K562 (cell line): ENCODE measurements at regions not wholly inside any gene's neighbourhood (a gene's known extent, or its start where the extent isn't known, plus 50 kb on each side); places are given as distances from the start of the nearest gene placed in this dataset.

Experiments
- ATF2 ChIP-seq: sonication (generic); formaldehyde crosslinking; IDR thresholded peaks from 2 replicates; pipeline ENCODE4 v1.8.1; 2022; ENCODE audit warnings: missing genetic modification reagents
- BRCA1 ChIP-seq, 2 experiments: fragments of 450-650 bp in 1 of 2; sonication (generic) in 1 of 2; formaldehyde crosslinking in 1 of 2; IDR thresholded peaks; 2 replicates each; pipeline versions ENCODE4 v1.5.0 to v1.6.1; 2017 to 2020; ENCODE audit warnings: mild to moderate bottlenecking in 1 of 2, missing genetic modification reagents in 1 of 2
- GABPB1 ChIP-seq: sonication (generic); formaldehyde crosslinking; IDR thresholded peaks from 2 replicates; pipeline ENCODE4 v1.8.0; 2022; ENCODE audit warnings: mild to moderate bottlenecking, missing genetic modification reagents
- KAT7 ChIP-seq: sonication (generic); formaldehyde crosslinking; IDR thresholded peaks from 2 replicates; pipeline ENCODE4 v1.8.0; 2022; ENCODE audit warnings: missing genetic modification reagents, mild to moderate bottlenecking, borderline replicate concordance
- MTA2 ChIP-seq: fragments of 450-650 bp; IDR thresholded peaks from 2 replicates; pipeline ENCODE4 v1.6.1; 2016; ENCODE audit warnings: low read depth
- NFYB ChIP-seq: IDR thresholded peaks from 2 replicates; pipeline ENCODE4 v1.6.1; 2011; ENCODE audit warnings: mild to moderate bottlenecking, moderate library complexity; ENCODE audit not compliant: insufficient read length; ENCODE audit errors: extremely low read depth
- TEAD1 ChIP-seq, 2 experiments: fragments of 450-650 bp in 1 of 2; sonication (generic) in 1 of 2; formaldehyde crosslinking; IDR thresholded peaks; 2 replicates each; pipeline versions ENCODE4 v1.4.0 to v1.8.0; 2020 to 2022; ENCODE audit warnings: mild to moderate bottlenecking in 2 of 2, missing genetic modification reagents in 1 of 2
- YY1 ChIP-seq, 3 experiments: IDR thresholded peaks; 2 replicates each; pipeline ENCODE4 v1.6.1; 2011; ENCODE audit warnings: low read length in 2 of 3, mild to moderate bottlenecking in 2 of 3, moderate library complexity in 2 of 3, borderline replicate concordance in 1 of 3, control low read depth in 1 of 3, low read depth in 1 of 3; ENCODE audit not compliant: insufficient read depth in 3 of 3, insufficient replicate concordance in 2 of 3, control insufficient read depth in 1 of 3, insufficient read length in 1 of 3; ENCODE audit errors: extremely low read depth in 1 of 3
- ZBTB7A ChIP-seq: IDR thresholded peaks from 2 replicates; pipeline ENCODE4 v1.6.1; 2011; ENCODE audit warnings: low read depth, mild to moderate bottlenecking, low read length, moderate library complexity, borderline replicate concordance; ENCODE audit not compliant: control insufficient read depth
- ZSCAN29 ChIP-seq: fragments of 450-650 bp; IDR thresholded peaks from 2 replicates; pipeline ENCODE4 v1.6.1; 2017
- TF ChIP-seq, protein P1 (sequence below), 2 experiments: fragments of 450-650 bp; formaldehyde crosslinking in 1 of 2; IDR thresholded peaks; 2 replicates each; pipeline versions ENCODE4 v1.4.0 to v1.6.1; 2014 to 2020; ENCODE audit warnings: mild to moderate bottlenecking in 2 of 2, borderline replicate concordance in 1 of 2, low read depth in 1 of 2
- TF ChIP-seq, protein P2 (sequence below): fragments of 250-450 bp; sonication (Bioruptor Pico); IDR thresholded peaks from 2 replicates; pipeline ENCODE4 v1.8.0; 2022; ENCODE audit warnings: inconsistent platforms
- TF ChIP-seq, protein P3 (sequence below): sonication (generic); formaldehyde crosslinking; IDR thresholded peaks from 2 replicates; pipeline ENCODE4 v1.5.0; 2020; ENCODE audit warnings: missing genetic modification reagents

DNA sequence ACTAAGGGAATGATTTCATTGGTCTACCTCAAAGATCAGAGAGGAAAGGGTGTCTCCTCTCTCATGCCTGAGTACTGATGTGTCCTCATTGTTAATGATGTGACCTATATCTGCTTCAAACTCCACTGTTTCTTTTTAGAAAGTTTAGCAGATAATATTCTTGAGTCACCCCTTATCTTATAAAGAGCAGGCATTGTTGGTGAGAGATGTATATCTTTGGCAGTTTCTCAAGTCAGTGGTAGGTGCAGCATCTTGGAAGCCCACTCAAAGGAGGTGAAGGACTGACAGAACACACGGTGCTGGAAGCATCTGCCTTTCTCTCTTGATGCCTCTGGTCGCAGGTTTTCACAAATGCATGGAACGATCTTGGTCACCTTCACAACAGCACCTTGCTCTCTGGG, 71.2 kb downstream of the ZNF518B start:
- TF ChIP-seq MTA2 (no peak), TEAD1 (CRISPR knock-in tag; IDR thresholded peaks at IDR 0.05) (no peak), BRCA1 (IDR thresholded peaks at IDR 0.05) (no peak), BRCA1 (CRISPR knock-in tag; IDR thresholded peaks at IDR 0.05) (no peak), GABPB1 (CRISPR knock-in tag) (no peak), NFYB (no peak), ATF2 (CRISPR knock-in tag) (no peak), ZBTB7A (no peak), KAT7 (no peak), ZSCAN29 (no peak), YY1 (IDR thresholded peaks at IDR 0.05; ENCODE audit: borderline replicate concordance in 1 of 3, control insufficient read depth in 1 of 3, extremely low read depth in 1 of 3, insufficient read depth in 3 of 3, insufficient read length in 1 of 3, insufficient replicate concordance in 2 of 3, low read depth in 1 of 3, low read length in 2 of 3) (no peak)
- TF ChIP-seq, protein P1, sequence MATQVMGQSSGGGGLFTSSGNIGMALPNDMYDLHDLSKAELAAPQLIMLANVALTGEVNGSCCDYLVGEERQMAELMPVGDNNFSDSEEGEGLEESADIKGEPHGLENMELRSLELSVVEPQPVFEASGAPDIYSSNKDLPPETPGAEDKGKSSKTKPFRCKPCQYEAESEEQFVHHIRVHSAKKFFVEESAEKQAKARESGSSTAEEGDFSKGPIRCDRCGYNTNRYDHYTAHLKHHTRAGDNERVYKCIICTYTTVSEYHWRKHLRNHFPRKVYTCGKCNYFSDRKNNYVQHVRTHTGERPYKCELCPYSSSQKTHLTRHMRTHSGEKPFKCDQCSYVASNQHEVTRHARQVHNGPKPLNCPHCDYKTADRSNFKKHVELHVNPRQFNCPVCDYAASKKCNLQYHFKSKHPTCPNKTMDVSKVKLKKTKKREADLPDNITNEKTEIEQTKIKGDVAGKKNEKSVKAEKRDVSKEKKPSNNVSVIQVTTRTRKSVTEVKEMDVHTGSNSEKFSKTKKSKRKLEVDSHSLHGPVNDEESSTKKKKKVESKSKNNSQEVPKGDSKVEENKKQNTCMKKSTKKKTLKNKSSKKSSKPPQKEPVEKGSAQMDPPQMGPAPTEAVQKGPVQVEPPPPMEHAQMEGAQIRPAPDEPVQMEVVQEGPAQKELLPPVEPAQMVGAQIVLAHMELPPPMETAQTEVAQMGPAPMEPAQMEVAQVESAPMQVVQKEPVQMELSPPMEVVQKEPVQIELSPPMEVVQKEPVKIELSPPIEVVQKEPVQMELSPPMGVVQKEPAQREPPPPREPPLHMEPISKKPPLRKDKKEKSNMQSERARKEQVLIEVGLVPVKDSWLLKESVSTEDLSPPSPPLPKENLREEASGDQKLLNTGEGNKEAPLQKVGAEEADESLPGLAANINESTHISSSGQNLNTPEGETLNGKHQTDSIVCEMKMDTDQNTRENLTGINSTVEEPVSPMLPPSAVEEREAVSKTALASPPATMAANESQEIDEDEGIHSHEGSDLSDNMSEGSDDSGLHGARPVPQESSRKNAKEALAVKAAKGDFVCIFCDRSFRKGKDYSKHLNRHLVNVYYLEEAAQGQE (IDR thresholded peaks at IDR 0.05; ENCODE audit: borderline replicate concordance) = no peak
- TF ChIP-seq, protein P1 (CRISPR knock-in tag; IDR thresholded peaks at IDR 0.05; ENCODE audit: low read depth) = no peak
- TF ChIP-seq, protein P2, sequence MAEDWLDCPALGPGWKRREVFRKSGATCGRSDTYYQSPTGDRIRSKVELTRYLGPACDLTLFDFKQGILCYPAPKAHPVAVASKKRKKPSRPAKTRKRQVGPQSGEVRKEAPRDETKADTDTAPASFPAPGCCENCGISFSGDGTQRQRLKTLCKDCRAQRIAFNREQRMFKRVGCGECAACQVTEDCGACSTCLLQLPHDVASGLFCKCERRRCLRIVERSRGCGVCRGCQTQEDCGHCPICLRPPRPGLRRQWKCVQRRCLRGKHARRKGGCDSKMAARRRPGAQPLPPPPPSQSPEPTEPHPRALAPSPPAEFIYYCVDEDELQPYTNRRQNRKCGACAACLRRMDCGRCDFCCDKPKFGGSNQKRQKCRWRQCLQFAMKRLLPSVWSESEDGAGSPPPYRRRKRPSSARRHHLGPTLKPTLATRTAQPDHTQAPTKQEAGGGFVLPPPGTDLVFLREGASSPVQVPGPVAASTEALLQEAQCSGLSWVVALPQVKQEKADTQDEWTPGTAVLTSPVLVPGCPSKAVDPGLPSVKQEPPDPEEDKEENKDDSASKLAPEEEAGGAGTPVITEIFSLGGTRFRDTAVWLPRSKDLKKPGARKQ (CRISPR knock-in tag) = no peak
- TF ChIP-seq, protein P3, sequence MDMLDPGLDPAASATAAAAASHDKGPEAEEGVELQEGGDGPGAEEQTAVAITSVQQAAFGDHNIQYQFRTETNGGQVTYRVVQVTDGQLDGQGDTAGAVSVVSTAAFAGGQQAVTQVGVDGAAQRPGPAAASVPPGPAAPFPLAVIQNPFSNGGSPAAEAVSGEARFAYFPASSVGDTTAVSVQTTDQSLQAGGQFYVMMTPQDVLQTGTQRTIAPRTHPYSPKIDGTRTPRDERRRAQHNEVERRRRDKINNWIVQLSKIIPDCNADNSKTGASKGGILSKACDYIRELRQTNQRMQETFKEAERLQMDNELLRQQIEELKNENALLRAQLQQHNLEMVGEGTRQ = no peak
